ENCODE measurements at regions not wholly inside any gene's neighbourhood (a gene's known extent, or its start where the extent isn't known, plus 50 kb on each side); places are given as distances from the start of the nearest gene placed in this dataset.

DNA sequence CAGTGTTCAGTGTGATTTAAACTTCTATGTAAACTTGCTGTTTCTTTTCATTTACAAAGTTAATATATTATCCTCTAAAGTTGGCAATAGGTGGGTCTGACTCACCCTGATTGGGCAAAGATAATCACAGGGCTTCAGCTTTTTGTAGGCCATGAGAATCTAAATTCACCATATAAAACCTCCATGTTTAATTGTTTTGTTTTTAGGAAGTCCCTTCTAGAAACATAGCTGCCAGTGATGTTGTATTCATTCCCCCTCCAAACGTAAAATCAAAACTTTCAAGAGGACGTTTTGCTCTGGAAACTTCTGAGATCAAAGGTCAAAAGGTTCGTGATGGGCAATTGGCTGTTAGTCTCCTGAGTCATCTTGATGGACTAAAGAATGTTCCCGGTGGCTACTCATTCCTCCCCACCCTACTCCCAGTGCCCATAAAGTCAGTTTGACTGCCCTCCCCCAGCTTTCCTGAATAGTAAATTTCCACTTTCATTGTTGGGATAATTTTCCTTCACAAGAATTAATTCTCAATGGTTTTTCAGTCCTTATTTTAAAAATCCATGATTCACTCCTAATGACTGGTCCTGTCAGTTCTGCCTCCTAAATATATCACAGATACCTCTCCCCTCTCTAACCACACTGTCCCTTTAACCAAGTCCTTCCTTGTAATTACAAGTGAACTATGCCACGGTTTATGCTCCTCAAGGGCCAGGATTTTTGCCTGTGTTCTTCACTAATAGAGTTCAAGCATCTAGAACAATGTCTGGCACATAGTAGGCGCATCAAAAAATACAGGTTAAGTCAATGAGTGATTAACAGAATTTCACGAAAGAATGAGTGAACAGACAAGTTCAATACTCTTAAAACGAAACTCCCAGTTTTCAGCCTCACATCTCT is 164.4 kb upstream of the VRK2 start:
- 0 out of 2 replicates have a peak, but pooled peaks cover 5% of the 10 kb centered on the region for H3K4me1 ChIP-seq (replicated peaks)
- no peak overlapping the region for H3K27ac ChIP-seq
- no peaks in the 10 kb centered on the region for H3K36me3 ChIP-seq
- H3K27me3 ChIP-seq (replicated peaks), result no peaks in the 10 kb centered on the region
- H3K9me3 ChIP-seq (replicated peaks), result no peaks in the 10 kb centered on the region
- no peak for DNase-seq (ENCODE audit: low read depth in 1 of 2, low spot score in 2 of 2)
- H3K4me3 ChIP-seq, result no peak overlapping the region

DNA sequence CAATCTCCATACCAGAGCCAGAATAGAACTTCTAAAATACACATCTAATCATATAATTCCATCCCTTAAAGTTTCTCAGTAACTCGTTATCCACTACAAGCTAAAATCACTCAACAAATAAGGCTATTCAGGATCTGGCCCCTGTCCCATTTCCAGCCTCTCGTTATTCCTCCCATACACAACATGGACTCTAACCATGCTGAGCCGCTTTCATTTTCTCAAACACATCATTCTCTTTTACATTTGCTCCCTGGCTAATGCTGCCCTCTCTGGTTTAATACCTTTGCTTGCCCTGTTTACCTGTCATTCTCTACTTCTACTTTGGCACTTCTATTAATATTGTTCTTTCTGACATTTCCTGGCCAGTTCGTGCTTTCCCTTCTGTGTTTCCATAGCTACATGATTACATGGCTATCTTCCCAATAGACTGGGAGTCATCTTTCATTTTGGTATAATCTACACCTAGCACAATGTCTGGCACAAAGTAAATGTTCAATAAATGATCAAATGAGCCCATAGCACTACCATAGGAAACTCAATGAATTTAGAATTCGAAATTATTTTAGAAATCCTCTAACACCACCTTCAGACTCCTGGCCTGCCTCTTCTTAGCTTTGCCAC is 163.6 kb upstream of the VRK2 start:
- Histone ChIP-seq H3K4me3 (no peak overlapping the region), H3K27me3 (replicated peaks) (no peaks in the 10 kb centered on the region), H3K9me3 (replicated peaks) (no peaks in the 10 kb centered on the region), H3K4me1 (replicated peaks) (0 out of 2 replicates have a peak, but pooled peaks cover 5% of the 10 kb centered on the region), H3K27ac (no peak overlapping the region), H3K36me3 (no peaks in the 10 kb centered on the region)
- no peak for DNase-seq (ENCODE audit: low read depth in 1 of 2, low spot score in 2 of 2)

DNA sequence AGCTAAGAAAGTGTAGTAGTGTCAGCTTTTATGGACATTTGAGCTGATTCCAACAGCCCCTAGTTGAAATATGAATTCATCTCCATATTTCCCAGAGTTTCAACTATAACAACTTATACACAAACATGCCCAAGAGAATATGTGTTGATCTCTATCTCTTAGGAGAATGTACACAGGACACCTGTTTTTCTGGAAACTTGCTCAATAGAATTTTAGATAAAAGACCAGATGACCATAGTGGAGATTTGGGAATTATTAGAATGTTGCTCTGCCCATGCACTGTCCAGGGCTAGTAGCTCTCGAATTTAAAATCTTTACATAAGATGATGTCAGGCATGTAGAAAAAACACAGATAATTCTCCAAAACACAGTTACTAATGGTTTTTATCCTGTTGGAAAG is 162.3 kb upstream of the VRK2 start:
- Histone ChIP-seq H3K4me1 (replicated peaks) (0 out of 2 replicates have a peak, but pooled peaks cover 5% of the 10 kb centered on the region), H3K9me3 (replicated peaks) (no peaks in the 10 kb centered on the region), H3K27me3 (replicated peaks) (no peaks in the 10 kb centered on the region), H3K4me3 (no peak overlapping the region), H3K36me3 (no peaks in the 10 kb centered on the region), H3K27ac (no peak overlapping the region)
- DNase-seq (ENCODE audit: low read depth in 1 of 2, low spot score in 2 of 2), result no peak

DNA sequence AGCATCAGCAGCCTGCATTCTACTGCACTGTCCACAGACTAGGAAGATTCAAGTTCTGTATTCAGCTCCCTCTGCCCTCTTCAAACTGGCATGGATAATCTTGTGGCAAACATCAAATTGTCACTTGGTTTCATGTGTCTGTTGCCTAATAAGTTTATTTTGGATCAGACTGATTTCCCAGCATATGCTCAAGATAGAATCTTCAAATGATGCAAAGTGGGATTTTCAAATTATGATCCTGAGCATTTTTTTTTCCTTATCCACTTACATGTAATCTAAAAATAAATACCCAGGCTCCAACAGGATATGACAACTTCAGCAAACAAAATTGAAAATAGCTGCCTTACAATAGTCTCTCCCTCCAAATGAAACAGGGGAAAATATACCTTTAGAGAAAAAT is 160.9 kb upstream of the VRK2 start:
- Histone ChIP-seq H3K27me3 (replicated peaks) (no peaks in the 10 kb centered on the region), H3K36me3 (no peaks in the 10 kb centered on the region), H3K4me3 (no peak overlapping the region), H3K4me1 (replicated peaks) (0 out of 2 replicates have a peak, but pooled peaks cover 5% of the 10 kb centered on the region), H3K27ac (no peak overlapping the region), H3K9me3 (replicated peaks) (no peaks in the 10 kb centered on the region)
- no peak for DNase-seq (ENCODE audit: low read depth in 1 of 2, low spot score in 2 of 2)

DNA sequence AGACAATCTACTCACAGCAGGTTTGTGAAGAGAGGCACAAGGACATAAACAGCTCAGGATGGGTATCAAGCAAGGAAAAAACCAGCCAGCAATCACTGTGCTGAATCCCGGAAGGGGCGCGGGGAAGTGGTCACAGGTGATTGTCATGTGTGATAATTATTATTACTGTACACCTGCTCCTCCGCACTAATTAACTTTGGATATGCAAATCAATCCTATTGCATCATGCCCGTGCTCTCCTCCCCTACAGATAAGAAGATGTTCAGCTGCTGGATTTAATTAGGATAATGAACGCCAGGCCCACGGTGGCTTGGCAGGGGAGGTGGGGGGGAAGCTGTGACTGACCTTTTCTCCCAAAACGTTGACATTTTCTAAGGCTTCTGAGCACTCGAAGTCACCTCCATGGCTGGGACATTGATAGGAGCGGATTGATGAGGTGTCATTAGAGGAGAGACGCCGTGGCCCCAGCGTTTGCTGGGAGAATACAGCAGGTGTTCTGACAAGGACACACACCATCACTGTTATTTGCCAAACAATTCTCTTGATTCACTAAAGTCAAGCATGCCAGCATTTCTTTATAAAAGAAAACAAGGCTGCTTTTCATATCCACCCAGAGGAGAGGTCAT is 160.3 kb upstream of the VRK2 start:
- no peaks in the 10 kb centered on the region for H3K27me3 ChIP-seq (replicated peaks)
- H3K4me1 ChIP-seq (replicated peaks), result 0 out of 2 replicates have a peak, but pooled peaks cover 5% of the 10 kb centered on the region
- no peaks in the 10 kb centered on the region for H3K9me3 ChIP-seq (replicated peaks)
- no peak for DNase-seq (ENCODE audit: low read depth in 1 of 2, low spot score in 2 of 2)
- no peaks in the 10 kb centered on the region for H3K36me3 ChIP-seq
- H3K27ac ChIP-seq, result no peak overlapping the region
- no peak overlapping the region for H3K4me3 ChIP-seq

DNA sequence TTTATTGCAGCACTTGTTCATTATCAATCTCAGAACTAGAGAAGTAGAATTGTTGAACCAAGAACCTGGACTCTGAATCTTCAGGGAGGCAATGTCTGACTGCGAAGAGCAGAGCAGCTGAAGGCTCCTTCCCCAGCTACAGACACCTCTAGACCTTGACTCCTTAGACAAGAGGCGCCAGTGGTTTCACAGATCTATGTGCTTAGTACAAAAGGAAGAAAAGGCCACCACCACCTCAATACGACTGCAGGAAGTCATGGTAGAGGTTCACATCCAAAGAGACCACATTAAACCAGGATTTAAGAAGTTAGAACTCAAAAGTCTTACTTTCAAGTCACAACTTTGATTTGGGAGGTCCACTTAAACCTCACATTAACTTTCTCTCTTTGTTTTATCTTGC is 158.1 kb upstream of the VRK2 start:
- no peaks in the 10 kb centered on the region for H3K27me3 ChIP-seq (replicated peaks)
- H3K4me1 ChIP-seq (replicated peaks), result no peaks in the 10 kb centered on the region
- no peak for DNase-seq (ENCODE audit: low read depth in 1 of 2, low spot score in 2 of 2)
- no peaks in the 10 kb centered on the region for H3K9me3 ChIP-seq (replicated peaks)
- no peak overlapping the region for H3K4me3 ChIP-seq
- no peak overlapping the region for H3K27ac ChIP-seq
- no peaks in the 10 kb centered on the region for H3K36me3 ChIP-seq

DNA sequence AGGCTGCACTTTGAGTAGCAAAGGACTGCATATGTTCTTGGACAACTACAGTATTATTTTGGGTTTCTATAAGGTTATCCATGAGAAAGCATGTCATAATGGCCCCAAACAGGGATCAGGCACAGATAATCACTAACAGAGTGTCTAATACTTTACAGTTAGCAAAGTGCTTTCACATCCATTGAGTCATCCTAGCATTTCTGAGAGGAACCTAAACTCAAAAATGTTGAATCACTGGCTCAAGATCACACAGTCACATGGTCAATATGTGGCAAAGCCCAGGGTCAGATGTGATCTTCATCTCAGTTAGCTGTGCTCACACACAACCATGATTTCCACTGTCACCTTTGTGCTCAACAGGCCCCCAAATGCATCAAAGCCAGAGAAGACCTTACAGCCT is 156.1 kb upstream of the VRK2 start:
- H3K4me3 ChIP-seq, result no peak overlapping the region
- H3K36me3 ChIP-seq, result no peaks in the 10 kb centered on the region
- H3K27ac ChIP-seq, result no peak overlapping the region
- H3K4me1 ChIP-seq (replicated peaks), result no peaks in the 10 kb centered on the region
- DNase-seq (ENCODE audit: low read depth in 1 of 2, low spot score in 2 of 2), result no peak
- H3K27me3 ChIP-seq (replicated peaks), result no peaks in the 10 kb centered on the region
- H3K9me3 ChIP-seq (replicated peaks), result no peaks in the 10 kb centered on the region

DNA sequence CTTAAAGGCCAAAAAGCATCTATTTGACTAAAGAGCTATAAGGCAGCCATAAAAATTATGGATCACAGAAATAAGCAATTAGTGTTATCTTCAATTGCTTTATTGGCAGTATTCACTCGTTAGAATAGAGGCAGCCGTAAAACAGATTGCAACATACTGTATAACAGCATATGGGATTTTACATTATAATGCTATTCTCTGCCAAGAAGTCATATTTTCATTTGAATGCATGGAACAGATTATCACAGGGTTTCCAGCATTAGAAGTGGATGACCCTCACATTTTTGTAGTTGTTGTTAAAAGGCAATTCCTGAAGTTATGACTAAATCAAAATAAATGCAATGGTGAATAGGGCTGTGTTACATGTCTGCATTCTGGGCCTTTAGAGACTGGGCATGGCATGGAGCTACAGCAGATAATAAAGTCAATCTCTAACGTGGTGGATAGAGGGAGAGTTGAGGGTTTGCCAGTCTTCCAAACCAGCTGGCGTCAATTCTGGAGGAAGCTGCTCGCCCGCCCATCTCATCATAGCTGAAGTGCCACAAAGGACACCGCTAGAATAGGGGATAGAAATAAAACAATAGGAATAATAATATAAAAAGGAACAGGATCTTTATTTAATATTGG is 155.4 kb upstream of the VRK2 start:
- Histone ChIP-seq H3K4me3 (no peak overlapping the region), H3K4me1 (replicated peaks) (no peaks in the 10 kb centered on the region), H3K27ac (no peak overlapping the region), H3K27me3 (replicated peaks) (no peaks in the 10 kb centered on the region), H3K9me3 (replicated peaks) (no peaks in the 10 kb centered on the region), H3K36me3 (no peaks in the 10 kb centered on the region)
- no peak for DNase-seq (ENCODE audit: low read depth in 1 of 2, low spot score in 2 of 2)

DNA sequence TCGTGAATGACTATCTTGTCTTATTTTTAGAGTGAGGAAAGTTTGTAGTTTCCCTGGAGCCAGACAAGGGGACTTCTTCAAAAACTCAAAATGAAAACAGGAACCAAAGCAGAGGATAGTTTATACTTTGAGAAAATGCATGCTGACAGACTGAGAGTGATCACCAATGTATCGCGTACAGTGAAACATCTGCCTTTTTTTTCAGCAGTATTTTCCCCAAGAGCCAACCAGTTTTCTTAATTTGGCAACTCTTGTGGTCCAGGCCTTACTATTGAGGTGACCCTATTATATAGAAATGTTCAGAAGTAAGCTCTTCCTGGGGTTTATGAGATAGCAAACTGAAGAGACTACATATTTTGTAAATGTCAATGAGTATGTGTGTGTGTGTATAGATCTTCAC is 153.7 kb upstream of the VRK2 start:
- H3K4me1 ChIP-seq (replicated peaks), result no peaks in the 10 kb centered on the region
- no peak overlapping the region for H3K27ac ChIP-seq
- no peak for DNase-seq (ENCODE audit: low read depth in 1 of 2, low spot score in 2 of 2)
- H3K27me3 ChIP-seq (replicated peaks), result 0 out of 2 replicates have a peak, but pooled peaks cover 3% of the 10 kb centered on the region
- H3K9me3 ChIP-seq (replicated peaks), result no peaks in the 10 kb centered on the region
- H3K4me3 ChIP-seq, result no peak overlapping the region
- H3K36me3 ChIP-seq, result no peaks in the 10 kb centered on the region

DNA sequence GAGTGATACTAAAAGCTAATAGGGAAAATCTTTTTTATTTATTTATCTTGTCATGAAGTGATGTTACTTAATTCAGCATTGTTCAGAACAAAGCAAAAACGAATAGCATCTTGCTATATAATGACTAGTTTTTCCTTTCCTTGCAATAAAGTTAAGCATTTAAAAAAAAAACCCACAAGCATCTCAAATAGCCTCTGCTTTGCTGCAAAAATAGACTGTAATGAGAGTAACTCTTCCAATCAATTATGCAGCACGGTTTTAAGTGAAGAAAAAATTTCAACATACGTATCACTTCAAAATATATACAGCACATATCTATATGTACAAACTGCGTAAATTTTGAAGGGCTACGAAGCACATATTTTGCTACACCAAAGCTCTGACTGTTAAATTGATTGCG is 153.3 kb upstream of the VRK2 start:
- 0 out of 2 replicates have a peak, but pooled peaks cover 3% of the 10 kb centered on the region for H3K27me3 ChIP-seq (replicated peaks)
- no peaks in the 10 kb centered on the region for H3K9me3 ChIP-seq (replicated peaks)
- no peaks in the 10 kb centered on the region for H3K4me1 ChIP-seq (replicated peaks)
- H3K4me3 ChIP-seq, result no peak overlapping the region
- DNase-seq (ENCODE audit: low read depth in 1 of 2, low spot score in 2 of 2), result no peak
- no peaks in the 10 kb centered on the region for H3K36me3 ChIP-seq
- no peak overlapping the region for H3K27ac ChIP-seq

DNA sequence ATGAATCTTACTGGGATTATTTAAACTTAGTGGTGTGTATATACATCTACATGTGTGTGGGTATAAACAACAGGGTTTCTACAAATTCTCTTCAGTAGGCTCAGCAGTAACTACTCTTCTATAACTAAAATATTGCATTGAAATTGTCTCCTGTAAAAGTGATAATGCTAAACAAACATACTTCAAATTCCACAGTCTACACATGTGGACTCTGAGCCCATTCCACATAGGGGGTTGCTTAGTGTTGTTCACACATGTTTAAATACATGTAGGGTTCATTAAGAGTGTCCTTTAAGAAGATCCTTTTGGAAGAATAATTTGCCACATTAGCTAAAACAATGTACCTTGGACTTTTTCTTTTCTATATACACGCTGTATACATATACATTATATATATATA is 152.8 kb upstream of the VRK2 start:
- no peak for DNase-seq (ENCODE audit: low read depth in 1 of 2, low spot score in 2 of 2)
- Histone ChIP-seq H3K27ac (no peak overlapping the region), H3K36me3 (no peaks in the 10 kb centered on the region), H3K9me3 (replicated peaks) (no peaks in the 10 kb centered on the region), H3K4me1 (replicated peaks) (no peaks in the 10 kb centered on the region), H3K27me3 (replicated peaks) (0 out of 2 replicates have a peak, but pooled peaks cover 3% of the 10 kb centered on the region), H3K4me3 (no peak overlapping the region)

DNA sequence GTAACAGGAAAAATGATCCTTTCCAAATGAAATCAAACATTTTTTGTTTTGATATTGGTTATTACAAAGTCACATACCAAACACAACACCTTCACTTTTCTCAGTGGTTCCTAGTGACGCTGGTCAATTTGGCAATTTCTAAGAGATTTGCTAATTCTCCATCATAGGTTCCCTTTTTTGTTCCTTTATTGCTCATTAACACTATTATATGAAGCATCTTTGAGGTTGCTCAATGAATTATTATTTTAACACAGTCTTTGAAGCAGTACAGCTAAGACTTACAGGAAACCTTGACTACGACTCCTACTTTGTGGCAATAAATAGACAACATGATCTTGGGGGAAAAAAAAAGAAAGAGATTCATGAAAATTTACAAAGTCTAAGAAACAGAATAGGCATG is 152.2 kb upstream of the VRK2 start:
- Histone ChIP-seq H3K4me1 (replicated peaks) (no peaks in the 10 kb centered on the region), H3K27me3 (replicated peaks) (0 out of 2 replicates have a peak, but pooled peaks cover 3% of the 10 kb centered on the region), H3K4me3 (no peak overlapping the region), H3K9me3 (replicated peaks) (no peaks in the 10 kb centered on the region), H3K36me3 (no peaks in the 10 kb centered on the region), H3K27ac (no peak overlapping the region)
- DNase-seq (ENCODE audit: low read depth in 1 of 2, low spot score in 2 of 2), result no peak

DNA sequence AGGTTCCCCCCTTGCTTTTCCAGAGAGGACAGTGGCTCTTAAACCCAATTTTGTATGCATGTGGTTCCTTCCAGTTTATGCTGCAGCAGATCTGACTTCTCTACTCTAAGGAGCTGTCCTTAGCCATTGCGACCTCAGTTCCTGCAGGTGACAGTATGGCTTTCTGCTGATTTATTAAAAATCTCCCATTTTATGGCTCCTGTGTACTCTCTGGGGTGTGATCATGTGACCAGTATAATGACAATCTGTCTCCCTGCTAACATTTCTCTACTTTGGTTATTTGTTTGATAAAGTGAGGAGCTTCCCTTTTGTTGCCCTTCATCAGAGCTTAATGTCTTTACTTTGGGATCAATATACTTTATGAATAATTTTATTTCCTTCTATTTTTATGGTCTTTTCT is 148.7 kb upstream of the VRK2 start:
- H3K36me3 ChIP-seq, result no peaks in the 10 kb centered on the region
- H3K27ac ChIP-seq, result no peak overlapping the region
- H3K9me3 ChIP-seq (replicated peaks), result no peaks in the 10 kb centered on the region
- H3K4me1 ChIP-seq (replicated peaks), result no peaks in the 10 kb centered on the region
- DNase-seq (ENCODE audit: low read depth in 1 of 2, low spot score in 2 of 2), result no peak
- no peak overlapping the region for H3K4me3 ChIP-seq
- H3K27me3 ChIP-seq (replicated peaks), result 0 out of 2 replicates have a peak, but pooled peaks cover 3% of the 10 kb centered on the region

All from SJSA1 (cell line).